HCT116 (cell line): ENCODE measurements at regions not wholly inside any gene's neighbourhood (a gene's known extent, or its start where the extent isn't known, plus 50 kb on each side); places are given as distances from the start of the nearest gene placed in this dataset.

ENCODE experiments used
- ATAC-seq: fragments of 200-7000 bp; cut with Tn5 transposase; 2 replicates; pipeline ENCODE4 v1.9.1; 2020; ENCODE audit warnings: mild to moderate bottlenecking, moderate library complexity
- BruUV-seq: library from RNA; stranded (reverse); fragments of 400-500 nt; replicated peaks from 2 replicates; lab custom pipeline; 2021; lab: Mats Ljungman, UMichigan
- CTCF ChIA-PET: fragments of 300-600 bp; sonication (Branson Sonifier 250); formaldehyde crosslinking; loops from one replicate; lab custom pipeline; 2021; ENCODE audit warnings: antibody characterized with exemption; lab: Charles Lee
- POLR2A ChIA-PET: fragments of 300-600, 350-600 bp; sonication (Branson Sonifier 250); formaldehyde crosslinking; loops from one replicate; lab custom pipeline; 2021; ENCODE audit warnings: antibody characterized with exemption; lab: Charles Lee
- RAD21 ChIA-PET, 2 experiments: fragments of 300-600 bp; sonication (Branson Sonifier 250); formaldehyde crosslinking; loops; one replicate each; lab custom pipeline; 2023; ENCODE audit warnings: low total read pairs in 2 of 2; ENCODE audit not compliant: uncharacterized antibody in 2 of 2, unreplicated experiment in 2 of 2, low non-redundant PET in 1 of 2; lab: Charles Lee
- DNase-seq: peaks from one replicate; pipeline ENCODE4 v3.0.0-alpha.2; 2010; ENCODE audit warnings: low read depth, low spot score
- H2AFZ ChIP-seq: fragments of 200-600 bp; shearing (Covaris generic), sonication (generic); 2 replicates; pipeline ENCODE4 v1.6.1; 2017; ENCODE audit warnings: low read depth, mixed run types, mixed read lengths, antibody characterized with exemption, low read length; ENCODE audit not compliant: poor library complexity, severe bottlenecking
- H3K27ac ChIP-seq: 2 replicates; pipeline ENCODE4 v1.5.1; 2012; ENCODE audit warnings: low read depth, low read length
- H3K27me3 ChIP-seq: fragments of 200-600 bp; sonication (generic); 2 replicates; pipeline ENCODE4 v1.6.1; 2016; ENCODE audit warnings: mixed run types, low read length, mixed read lengths; ENCODE audit not compliant: insufficient read depth
- H3K36me3 ChIP-seq, 2 experiments: fragments of 200-500 bp in 1 of 2; fragments of 200-600 bp in 1 of 2; sonication (Bioruptor generic) in 1 of 2; sonication (generic) in 1 of 2; 2 replicates each; pipeline versions ENCODE4 v1.5.1 to v1.6.1; 2014 to 2016; ENCODE audit warnings: low read length in 2 of 2, inconsistent platforms in 1 of 2, mixed read lengths in 1 of 2, mixed run types in 1 of 2; ENCODE audit not compliant: insufficient read depth in 2 of 2, control insufficient read depth in 1 of 2
- H3K4me1 ChIP-seq, 2 experiments: fragments of 200-600 bp in 1 of 2; sonication (generic) in 1 of 2; 2 replicates each; pipeline versions ENCODE4 v1.5.1 to v1.6.1; 2012 to 2017; ENCODE audit warnings: low read length in 2 of 2, inconsistent platforms in 1 of 2, mild to moderate bottlenecking in 1 of 2, mixed read lengths in 1 of 2, mixed run types in 1 of 2, moderate library complexity in 1 of 2; ENCODE audit not compliant: insufficient read depth in 2 of 2, control insufficient read depth in 1 of 2
- H3K4me2 ChIP-seq: fragments of 200-600 bp; sonication (generic); 2 replicates; pipeline ENCODE4 v1.6.1; 2017; ENCODE audit warnings: mixed run types, low read length, mixed read lengths
- H3K4me3 ChIP-seq, 2 experiments: fragments of 200-600 bp in 1 of 2; sonication (generic) in 1 of 2; replicated peaks in 1 of 2; 2 replicates each; pipeline ENCODE4 v1.5.1; 2011 to 2016; ENCODE audit warnings: low read length in 2 of 2, control low read depth in 1 of 2, low read depth in 1 of 2, mild to moderate bottlenecking in 1 of 2, mixed read lengths in 1 of 2, mixed run types in 1 of 2
- H3K79me2 ChIP-seq: fragments of 200-600 bp; sonication (generic); 2 replicates; pipeline ENCODE4 v1.6.1; 2017; ENCODE audit warnings: mild to moderate bottlenecking, mixed run types, low read length, moderate library complexity, mixed read lengths; ENCODE audit not compliant: insufficient read depth
- H3K9ac ChIP-seq: fragments of 200-600 bp; sonication (generic); 2 replicates; pipeline ENCODE4 v1.6.1; 2016; ENCODE audit warnings: low read length, mixed read lengths
- H3K9me2 ChIP-seq: fragments of 200-600 bp; sonication (generic), shearing (Covaris generic); 2 replicates; pipeline ENCODE4 v1.6.1; 2017; ENCODE audit warnings: mixed run types, mild to moderate bottlenecking, moderate library complexity; ENCODE audit not compliant: insufficient read depth
- H3K9me3 ChIP-seq, 2 experiments: fragments of 200-500 bp in 1 of 2; fragments of 200-600 bp in 1 of 2; sonication (Bioruptor generic) in 1 of 2; sonication (generic) in 1 of 2; 2 replicates each; pipeline ENCODE4 v1.6.1; 2014 to 2017; ENCODE audit warnings: low read length in 2 of 2, mixed read lengths in 2 of 2, inconsistent platforms in 1 of 2, low read depth in 1 of 2, mild to moderate bottlenecking in 1 of 2, mixed run types in 1 of 2, moderate library complexity in 1 of 2; ENCODE audit not compliant: control insufficient read depth in 1 of 2, insufficient read depth in 1 of 2
- H4K20me1 ChIP-seq: fragments of 200-600 bp; sonication (generic), shearing (Covaris generic); 2 replicates; pipeline ENCODE4 v1.6.1; 2017; ENCODE audit warnings: mixed run types, mild to moderate bottlenecking, moderate library complexity; ENCODE audit not compliant: insufficient read depth
- CBX3 ChIP-seq: IDR thresholded peaks from 2 replicates; pipeline ENCODE4 v1.6.1; 2012; ENCODE audit warnings: low read depth
- CEBPB ChIP-seq: IDR thresholded peaks from 2 replicates; pipeline ENCODE4 v1.6.1; 2012; ENCODE audit warnings: low read depth
- CTCF ChIP-seq, 3 experiments: fragments of 200-600 bp in 1 of 3; sonication (generic) in 1 of 3; IDR thresholded peaks in 2 of 3; conservative IDR thresholded peaks in 1 of 3; 2 replicates each; pipeline ENCODE4 v1.5.1; 2012 to 2017; ENCODE audit warnings: low read depth in 2 of 3, low read length in 2 of 3, antibody characterized with exemption in 1 of 3, borderline replicate concordance in 1 of 3, control low read depth in 1 of 3, mild to moderate bottlenecking in 1 of 3, mixed read lengths in 1 of 3, mixed run types in 1 of 3, moderate library complexity in 1 of 3; ENCODE audit not compliant: insufficient read depth in 1 of 3
- EGR1 ChIP-seq: IDR thresholded peaks from 2 replicates; pipeline ENCODE4 v1.6.1; 2012; ENCODE audit warnings: low read depth
- ELF1 ChIP-seq: IDR thresholded peaks from 2 replicates; pipeline ENCODE4 v1.6.1; 2012; ENCODE audit warnings: low read depth, borderline replicate concordance
- EZH2 ChIP-seq: fragments of 200-600 bp; sonication (generic); IDR thresholded peaks from 2 replicates; pipeline ENCODE4 v1.6.1; 2017; ENCODE audit warnings: antibody characterized with exemption, mixed run types
- EZH2phosphoT487 ChIP-seq: fragments of 200-600 bp; IDR thresholded peaks from 2 replicates; pipeline ENCODE4 v1.6.1; 2018; ENCODE audit warnings: antibody characterized with exemption, borderline replicate concordance
- RAD21 ChIP-seq: IDR thresholded peaks from 2 replicates; pipeline ENCODE4 v1.6.1; 2012; ENCODE audit warnings: low read depth, mild to moderate bottlenecking
- SIN3A ChIP-seq: IDR thresholded peaks from 2 replicates; pipeline ENCODE4 v1.6.1; 2012; ENCODE audit warnings: low read depth
- SP1 ChIP-seq: IDR thresholded peaks from 2 replicates; pipeline ENCODE4 v1.6.1; 2012; ENCODE audit warnings: low read depth
- SRF ChIP-seq: IDR thresholded peaks from 2 replicates; pipeline ENCODE4 v1.6.1; 2012; ENCODE audit warnings: low read depth
- TCF7L2 ChIP-seq: IDR thresholded peaks from 2 replicates; pipeline ENCODE4 v1.7.0; 2011; ENCODE audit warnings: borderline replicate concordance, inconsistent platforms; ENCODE audit not compliant: insufficient read depth, insufficient read length; ENCODE audit errors: extremely low read depth
- ZFX ChIP-seq: fragments of 450-650 bp; IDR thresholded peaks from 2 replicates; pipeline ENCODE4 v1.6.1; 2017
- intact Hi-C: fragments of 100-400 bp; cut with micrococcal nuclease; formaldehyde crosslinking; loops from 2 replicates; pipeline ENCODE4 v1.10.0; 2022

GRCh38 chr1:189803364-189803763 lies 674.3 kb downstream of the BRINP3 start:
- H4K20me1 ChIP-seq = no peaks in the 10 kb centered on the region
- peak; percentile 59; the same call in 1 of the 2 replicates for ATAC-seq
- BruUV-seq = no TSS peak

GRCh38 chr1:189804352-189804751 lies 673.3 kb downstream of the BRINP3 start:
- no peak overlapping the region for H3K4me3 ChIP-seq
- no peak overlapping the region for H3K9ac ChIP-seq
- H3K79me2 ChIP-seq = no peaks in the 10 kb centered on the region
- no peaks in the 10 kb centered on the region for H3K36me3 ChIP-seq
- ATAC-seq (no peak), DNase-seq (no peak)
- no peaks in the 10 kb centered on the region for H3K27me3 ChIP-seq
- no peak overlapping the region for H3K4me2 ChIP-seq
- H4K20me1 ChIP-seq = no peaks in the 10 kb centered on the region
- ChIA-PET POLR2A (no interaction called here), RAD21 (no interaction called here), CTCF (no interaction called here)
- BruUV-seq = no TSS peak
- intact Hi-C loops = no loop called here
- H3K9me2 ChIP-seq = no peaks in the 10 kb centered on the region
- no peaks in the 10 kb centered on the region for H3K4me1 ChIP-seq
- no peaks in the 10 kb centered on the region for H3K9me3 ChIP-seq
- H3K27ac ChIP-seq = no peak overlapping the region
- H2AFZ ChIP-seq = no peak overlapping the region
- TF ChIP-seq SRF = no peak
- TF ChIP-seq SP1 = no peak
- TF ChIP-seq EZH2phosphoT487 = no peak
- TF ChIP-seq EGR1 = no peak
- no peak for TF ChIP-seq ELF1
- no peak for TF ChIP-seq CEBPB
- no peak for TF ChIP-seq RAD21
- TF ChIP-seq ZFX = no peak
- TF ChIP-seq TCF7L2 = no peak
- TF ChIP-seq CTCF (IDR thresholded peaks at IDR 0.05 in 2 of 3, conservative IDR thresholded peaks at IDR 0.05 in 1 of 3; ENCODE audit: borderline replicate concordance in 1 of 3, insufficient read depth in 1 of 3, low read depth in 2 of 3, low read length in 2 of 3) = no peak
- no peak for TF ChIP-seq CBX3
- TF ChIP-seq SIN3A = no peak
- no peak for TF ChIP-seq EZH2

More at GRCh38 chr1:189803364-189803763, 674.3 kb downstream of the BRINP3 start:
- H3K79me2 ChIP-seq = no peaks in the 10 kb centered on the region
- H2AFZ ChIP-seq = no peak overlapping the region
- H3K4me2 ChIP-seq = no peak overlapping the region
- no peaks in the 10 kb centered on the region for H3K27me3 ChIP-seq
- no peak overlapping the region for H3K9ac ChIP-seq
- H3K4me1 ChIP-seq = no peaks in the 10 kb centered on the region
- ChIA-PET POLR2A (no interaction called here), CTCF (no interaction called here), RAD21 (no interaction called here)
- TF ChIP-seq SIN3A = no peak
- peak in 2 of 3 experiments; percentile 8 to 29; a peak in 1 of 6 replicates for TF ChIP-seq CTCF (IDR thresholded peaks at IDR 0.05 in 2 of 3, conservative IDR thresholded peaks at IDR 0.05 in 1 of 3; ENCODE audit: borderline replicate concordance in 1 of 3, insufficient read depth in 1 of 3, low read depth in 2 of 3, low read length in 2 of 3)
- no peak overlapping the region for H3K27ac ChIP-seq
- H3K9me2 ChIP-seq = no peaks in the 10 kb centered on the region
- H3K4me3 ChIP-seq = no peak overlapping the region
- no peaks in the 10 kb centered on the region for H3K36me3 ChIP-seq
- intact Hi-C loops = no loop called here
- DNase-seq = no peak
- H3K9me3 ChIP-seq = no peaks in the 10 kb centered on the region
